22Rv1 (cell line): ENCODE measurements at regions not wholly inside any gene's neighbourhood (a gene's known extent, or its start where the extent isn't known, plus 50 kb on each side); places are given as distances from the start of the nearest gene placed in this dataset.

Source experiments
- CTCF ChIP-seq: fragments of 450-650 bp; IDR thresholded peaks from 2 replicates; pipeline ENCODE4 v1.5.1; 2017; ENCODE audit warnings: mild to moderate bottlenecking
- ZFX ChIP-seq: fragments of 450-650 bp; IDR thresholded peaks from 2 replicates; pipeline ENCODE4 v1.6.1; 2017; ENCODE audit warnings: antibody characterized with exemption, borderline replicate concordance

DNA sequence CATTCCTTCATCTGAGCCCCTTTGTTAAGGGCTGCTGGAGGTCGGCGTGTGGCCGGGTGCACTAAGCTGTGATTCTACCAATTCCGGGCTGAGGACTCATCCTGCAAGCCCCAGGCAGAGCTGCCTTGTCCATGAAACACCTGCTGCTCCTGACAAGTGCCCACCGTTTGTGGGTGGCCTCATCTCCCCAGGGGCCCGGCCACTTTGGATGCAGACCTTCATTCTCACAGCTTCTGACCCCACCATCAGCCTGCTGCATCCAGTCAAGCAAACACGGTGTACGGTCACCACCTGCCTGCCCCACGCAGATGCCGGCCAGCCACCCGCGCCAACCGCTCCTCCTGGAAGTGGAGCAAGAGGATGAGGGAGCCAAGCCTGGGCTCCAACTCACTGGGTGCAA is 382.7 kb downstream of the THBS2 start:
- TF ChIP-seq CTCF (no peak), ZFX (no peak)
